Brain microvascular endothelial cell (primary cell): ENCODE measurements at regions not wholly inside any gene's neighbourhood (a gene's known extent, or its start where the extent isn't known, plus 50 kb on each side); places are given as distances from the start of the nearest gene placed in this dataset.
"Not testable (repeated sequence)": the region's sequence is repeated elsewhere in the genome, so short reads cannot be mapped to it uniquely, and the experiment has no call there.

Experiments
- DNase-seq: peaks from one replicate; pipeline ENCODE4 v3.0.0-alpha.2; 2020
- H3K27ac ChIP-seq: fragments of 250-450 bp; sonication (Bioruptor Pico); 2 replicates; pipeline ENCODE4 v1.5.1; 2020; ENCODE audit warnings: mild to moderate bottlenecking, moderate library complexity
- H3K27me3 ChIP-seq: fragments of 250-450 bp; sonication (Bioruptor Pico); replicated peaks from 2 replicates; pipeline ENCODE4 v1.5.1; 2020; ENCODE audit warnings: mild to moderate bottlenecking
- H3K36me3 ChIP-seq: fragments of 250-450 bp; sonication (Bioruptor Pico); replicated peaks from 2 replicates; pipeline ENCODE4 v1.5.1; 2020; ENCODE audit warnings: mild to moderate bottlenecking
- H3K4me3 ChIP-seq: 2 replicates; pipeline ENCODE4 v1.5.1; 2011; ENCODE audit warnings: low read depth, mild to moderate bottlenecking, control low read depth, low read length, moderate library complexity
- CTCF ChIP-seq: IDR thresholded peaks from 2 replicates; pipeline ENCODE4 v1.5.1; 2011; ENCODE audit warnings: low read depth, mild to moderate bottlenecking, moderate library complexity, low read length, control low read depth, inconsistent platforms; ENCODE audit errors: missing control alignments
- in situ Hi-C: cut with HindIII; loops from 2 replicates; pipeline ENCODE4 v1.10.0; 2017; ENCODE audit warnings: low sequenced_read_pairs, low pct_ligation_motif_present

- no peaks in the 10 kb centered on the region for H3K27me3 ChIP-seq
- in situ Hi-C loops: no loop called here
- H3K27ac ChIP-seq: no peak overlapping the region
- no peak for DNase-seq
- H3K4me3 ChIP-seq: no peak overlapping the region
- no peak for TF ChIP-seq CTCF
- H3K36me3 ChIP-seq: no peaks in the 10 kb centered on the region
These were observed 53.5 kb downstream of the FOXD2 start for GRCh38 chr1:47491341-47491753.

GRCh38 chr1:47495176-47495713 is 57.4 kb downstream of the FOXD2 start:
- TF ChIP-seq CTCF: no peak
- Histone ChIP-seq H3K4me3 (no peak overlapping the region), H3K36me3 (no peaks in the 10 kb centered on the region), H3K27me3 (no peaks in the 10 kb centered on the region), H3K27ac (no peak overlapping the region)
- DNase-seq: no peak
- in situ Hi-C loops: no loop called here

- no peak for DNase-seq
- TF ChIP-seq CTCF: no peak
- Histone ChIP-seq H3K36me3 (no peaks in the 10 kb centered on the region), H3K27ac (no peak overlapping the region), H3K27me3 (peaks cover 2% of the 10 kb centered on the region), H3K4me3 (no peak overlapping the region)
- in situ Hi-C loops: no loop called here
These were observed 60.7 kb downstream of the FOXD2 start for GRCh38 chr1:47498551-47498950.

GRCh38 chr1:47501069-47501468 is 63.2 kb downstream of the FOXD2 start:
- Histone ChIP-seq H3K4me3 (no peak overlapping the region), H3K27ac (no peak overlapping the region), H3K27me3 (peaks cover 4% of the 10 kb centered on the region), H3K36me3 (no peaks in the 10 kb centered on the region)
- TF ChIP-seq CTCF: no peak
- no peak for DNase-seq
- in situ Hi-C loops: no loop called here

- in situ Hi-C loops: no loop called here
- H3K27me3 ChIP-seq: peaks cover 11% of the 10 kb centered on the region
- H3K36me3 ChIP-seq: no peaks in the 10 kb centered on the region
- no peak overlapping the region for H3K27ac ChIP-seq
- H3K4me3 ChIP-seq: no peak overlapping the region
- no peak for DNase-seq
- TF ChIP-seq CTCF: no peak
These were observed 65.0 kb downstream of the FOXD2 start for GRCh38 chr1:47502746-47503370.

- H3K27ac ChIP-seq, in situ Hi-C loops, DNase-seq, H3K36me3 ChIP-seq, H3K4me3 ChIP-seq: not testable (repeated sequence)
- H3K27me3 ChIP-seq: peaks cover 29% of the 10 kb centered on the region
These were observed 67.0 kb downstream of the FOXD2 start for GRCh38 chr1:47504840-47505239.
